ENCODE measurements at regions not wholly inside any gene's neighbourhood (a gene's known extent, or its start where the extent isn't known, plus 50 kb on each side); places are given as distances from the start of the nearest gene placed in this dataset.

- Histone ChIP-seq H3K9me3 (ENCODE audit: control insufficient read depth in 1 of 2, insufficient read depth in 1 of 2, low read depth in 1 of 2, low read length in 2 of 2) (no peaks in the 10 kb centered on the region), H4K20me1 (ENCODE audit: insufficient read depth) (no peaks in the 10 kb centered on the region), H3K4me3 (replicated peaks in 1 of 2; ENCODE audit: low read depth in 1 of 2, low read length in 2 of 2) (no peak overlapping the region), H3K27me3 (ENCODE audit: insufficient read depth, low read length) (no peaks in the 10 kb centered on the region), H3K36me3 (ENCODE audit: control insufficient read depth in 1 of 2, insufficient read depth in 2 of 2, low read length in 2 of 2) (no peaks in the 10 kb centered on the region; a peak in 1 of 4 replicates), H3K79me2 (ENCODE audit: insufficient read depth, low read length) (no peaks in the 10 kb centered on the region), H3K27ac (ENCODE audit: low read depth, low read length) (no peak overlapping the region), H2AFZ (ENCODE audit: low read depth, low read length, poor library complexity, severe bottlenecking) (no peak overlapping the region), H3K9ac (ENCODE audit: low read length) (no peak overlapping the region), H3K4me1 (ENCODE audit: control insufficient read depth in 1 of 2, insufficient read depth in 2 of 2, low read length in 2 of 2) (no peaks in the 10 kb centered on the region), H3K4me2 (ENCODE audit: low read length) (no peak overlapping the region), H3K9me2 (ENCODE audit: insufficient read depth) (no peaks in the 10 kb centered on the region)
- ATAC-seq (no peak), DNase-seq (ENCODE audit: low read depth, low spot score) (no peak)
- intact Hi-C loops (cut with micrococcal nuclease) = no loop called here
- CTCF ChIA-PET = no interaction called here
- POLR2A ChIA-PET = no interaction called here
- BruUV-seq (replicated peaks) = no TSS peak
- TF ChIP-seq ZBTB33 (IDR thresholded peaks at IDR 0.05; ENCODE audit: extremely low read depth, insufficient replicate concordance, low read length) (no peak), ATF3 (IDR thresholded peaks at IDR 0.05) (no peak), FOSL1 (IDR thresholded peaks at IDR 0.05; ENCODE audit: low read depth) (no peak), REST (IDR thresholded peaks at IDR 0.05; ENCODE audit: low read depth) (no peak), RAD21 (IDR thresholded peaks at IDR 0.05; ENCODE audit: low read depth) (no peak), SRF (IDR thresholded peaks at IDR 0.05; ENCODE audit: low read depth) (no peak)
- RAD21 ChIA-PET (ENCODE audit: low non-redundant PET in 1 of 2, low total read pairs in 2 of 2, uncharacterized antibody in 2 of 2, unreplicated experiment in 2 of 2) = no interaction called here
Observed at GRCh38 chr20:52441710-52442109, 250.1 kb upstream of the ZFP64 start.

Measured in HCT116 (cell line).